HFF-Myc (cell line): ENCODE measurements at regions not wholly inside any gene's neighbourhood (a gene's known extent, or its start where the extent isn't known, plus 50 kb on each side); places are given as distances from the start of the nearest gene placed in this dataset.
A peak's percentile ranks its signal among the peaks of the same experiment; 100 is the strongest.
"Not testable (repeated sequence)": the region's sequence is repeated elsewhere in the genome, so short reads cannot be mapped to it uniquely, and the experiment has no call there.

ENCODE experiments used
- DNase-seq: peaks from one replicate; pipeline ENCODE4 v3.0.0-alpha.2; 2011; ENCODE audit warnings: low read depth; ENCODE audit errors: extremely low read depth
- H3K4me3 ChIP-seq: replicated peaks from 2 replicates; pipeline ENCODE4 v1.5.1; 2011; ENCODE audit warnings: low read depth, mild to moderate bottlenecking, control low read depth, low read length
- CTCF ChIP-seq: IDR thresholded peaks from 2 replicates; pipeline ENCODE4 v1.5.1; 2012; ENCODE audit warnings: mild to moderate bottlenecking, low read depth, low read length, control low read depth; ENCODE audit errors: missing control alignments

- H3K4me3 ChIP-seq = no peak overlapping the region
- no peak for TF ChIP-seq CTCF
- no peak for DNase-seq
Measured at GRCh38 chr18:60193780-60194179, 178.8 kb downstream of the MC4R start.

- no peak for TF ChIP-seq CTCF
- DNase-seq = peak; percentile 5
Measured at GRCh38 chr18:60191926-60192325, 180.6 kb downstream of the MC4R start.

GRCh38 chr18:60189856-60190255 lies 182.7 kb downstream of the MC4R start:
- no peak for DNase-seq
- no peak for TF ChIP-seq CTCF
- no peak overlapping the region for H3K4me3 ChIP-seq

More at GRCh38 chr18:60191926-60192325, 180.6 kb downstream of the MC4R start:
- H3K4me3 ChIP-seq = no peak overlapping the region

- TF ChIP-seq CTCF = no peak
- no peak for DNase-seq
- no peak overlapping the region for H3K4me3 ChIP-seq
Measured at GRCh38 chr18:60188958-60189357, 183.6 kb downstream of the MC4R start.

- TF ChIP-seq CTCF = no peak
- H3K4me3 ChIP-seq = no peak overlapping the region
- DNase-seq = no peak
Measured at GRCh38 chr18:60182223-60182622, 190.4 kb downstream of the MC4R start.

GRCh38 chr18:60180671-60181070 lies 191.9 kb downstream of the MC4R start:
- no peak overlapping the region for H3K4me3 ChIP-seq
- DNase-seq = no peak
- no peak for TF ChIP-seq CTCF

- DNase-seq, H3K4me3 ChIP-seq: not testable (repeated sequence)
Measured at GRCh38 chr18:60178224-60178623, 194.4 kb downstream of the MC4R start.
